Activated CD8-positive, alpha-beta memory T cell treated with anti-CD3 and anti-CD28 coated beads for 48 hours (primary cell): ENCODE measurements at regions not wholly inside any gene's neighbourhood (a gene's known extent, or its start where the extent isn't known, plus 50 kb on each side); places are given as distances from the start of the nearest gene placed in this dataset.
"Not testable (repeated sequence)": the region's sequence is repeated elsewhere in the genome, so short reads cannot be mapped to it uniquely, and the experiment has no call there.

Source experiments
- DNase-seq, 3 experiments: peaks; one replicate each; pipeline ENCODE4 v3.0.0-alpha.2; 2020; ENCODE audit warnings: low read depth in 2 of 3, low spot score in 2 of 3

- DNase-seq = not testable (repeated sequence)
Measured at GRCh38 chr2:87600961-87601360, 146.9 kb upstream of the PLGLB2 start.

GRCh38 chr2:87602118-87602517, 145.8 kb upstream of the PLGLB2 start:
- not testable (repeated sequence) for DNase-seq

GRCh38 chr2:87602728-87603127, 145.2 kb upstream of the PLGLB2 start:
- DNase-seq = not testable (repeated sequence)

- DNase-seq = not testable (repeated sequence)
Measured at GRCh38 chr2:87603418-87604278, 144.2 kb upstream of the PLGLB2 start.

GRCh38 chr2:87604279-87604818, 143.5 kb upstream of the PLGLB2 start:
- not testable (repeated sequence) for DNase-seq

- DNase-seq = not testable (repeated sequence)
Measured at GRCh38 chr2:87604980-87605379, 142.9 kb upstream of the PLGLB2 start.

GRCh38 chr2:87608377-87609166, 139.3 kb upstream of the PLGLB2 start:
- not testable (repeated sequence) for DNase-seq

GRCh38 chr2:87610974-87611373, 136.9 kb upstream of the PLGLB2 start:
- DNase-seq = not testable (repeated sequence)

GRCh38 chr2:87611416-87611815, 136.5 kb upstream of the PLGLB2 start:
- not testable (repeated sequence) for DNase-seq

GRCh38 chr2:87611956-87612355, 135.9 kb upstream of the PLGLB2 start:
- not testable (repeated sequence) for DNase-seq

- DNase-seq = not testable (repeated sequence)
Measured at GRCh38 chr2:87614829-87615434, 133.0 kb upstream of the PLGLB2 start.

- not testable (repeated sequence) for DNase-seq
Measured at GRCh38 chr2:87619121-87619520, 128.8 kb upstream of the PLGLB2 start.

- DNase-seq = not testable (repeated sequence)
Measured at GRCh38 chr2:87621139-87621538, 126.7 kb upstream of the PLGLB2 start.

GRCh38 chr2:87622720-87623119, 125.2 kb upstream of the PLGLB2 start:
- not testable (repeated sequence) for DNase-seq

GRCh38 chr2:87629491-87630458, 118.1 kb upstream of the PLGLB2 start:
- not testable (repeated sequence) for DNase-seq

- DNase-seq = not testable (repeated sequence)
Measured at GRCh38 chr2:87630892-87631291, 117.0 kb upstream of the PLGLB2 start.

GRCh38 chr2:87631402-87631801, 116.5 kb upstream of the PLGLB2 start:
- not testable (repeated sequence) for DNase-seq

GRCh38 chr2:87633287-87633963, 114.5 kb upstream of the PLGLB2 start:
- not testable (repeated sequence) for DNase-seq

GRCh38 chr2:87634106-87634505, 113.8 kb upstream of the PLGLB2 start:
- not testable (repeated sequence) for DNase-seq
